HG03457 (cell line): ENCODE measurements at regions not wholly inside any gene's neighbourhood (a gene's known extent, or its start where the extent isn't known, plus 50 kb on each side); places are given as distances from the start of the nearest gene placed in this dataset.
"Not testable (repeated sequence)": the region's sequence is repeated elsewhere in the genome, so short reads cannot be mapped to it uniquely, and the experiment has no call there.

Experiments used
- ATAC-seq: cut with Tn5 transposase; IDR thresholded peaks from one replicate; pipeline ENCODE4 v1.9.1; 2021; ENCODE audit warnings: moderate number of reproducible peaks; ENCODE audit not compliant: unreplicated experiment

DNA sequence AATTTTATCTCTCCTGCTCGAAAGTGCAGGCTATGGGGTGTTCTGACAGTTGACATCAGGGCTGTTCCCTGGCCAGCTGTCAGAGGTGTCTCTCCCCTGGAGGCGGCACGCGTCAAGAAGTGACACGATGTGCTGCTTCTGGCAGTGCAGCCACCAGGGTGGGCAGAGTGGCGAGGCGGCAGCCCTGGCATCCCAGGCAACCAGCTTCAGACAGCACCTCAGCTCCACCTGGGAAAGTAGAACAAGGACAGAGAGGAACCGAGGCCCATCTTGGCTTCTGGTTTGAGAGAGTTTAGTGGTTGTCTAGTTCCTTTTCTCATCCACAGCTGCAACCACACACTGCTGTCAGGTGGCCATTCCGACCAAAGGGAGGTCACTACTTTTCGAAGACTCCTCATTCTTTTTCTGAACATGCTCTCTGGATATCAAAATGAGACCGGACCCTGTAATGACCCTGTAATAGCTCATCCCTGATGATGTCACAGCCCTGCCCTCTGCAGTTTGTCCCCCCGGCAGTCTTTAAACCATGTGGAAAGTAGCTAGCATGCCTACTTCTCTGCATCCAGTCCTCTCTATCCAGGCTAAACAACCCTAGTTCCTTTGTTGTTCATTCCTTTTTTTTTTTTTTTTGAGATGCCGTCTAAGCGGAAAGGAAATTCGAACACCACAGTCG lies 381.0 kb upstream of the NRP1 start:
- ATAC-seq = no peak

DNA sequence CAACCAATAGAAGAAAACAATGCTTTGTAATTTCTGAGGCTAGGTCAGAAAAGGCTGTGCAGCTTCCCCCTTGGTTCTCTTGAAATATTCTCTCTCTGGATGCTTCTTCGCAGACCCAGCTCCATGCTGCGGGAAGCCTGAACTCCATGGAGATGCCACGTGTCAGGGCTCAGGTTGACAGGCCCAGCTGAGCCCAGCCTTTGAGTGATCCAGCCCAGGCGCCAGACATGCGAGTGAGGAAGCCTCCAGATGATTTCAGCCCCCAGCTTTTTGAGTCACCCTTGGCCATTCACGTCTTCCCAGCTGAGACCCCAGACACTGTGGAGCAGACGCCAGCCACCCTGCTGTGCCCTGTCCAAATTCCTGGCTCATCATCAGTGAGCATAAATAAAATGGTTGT lies 378.4 kb upstream of the NRP1 start:
- ATAC-seq = no peak

DNA sequence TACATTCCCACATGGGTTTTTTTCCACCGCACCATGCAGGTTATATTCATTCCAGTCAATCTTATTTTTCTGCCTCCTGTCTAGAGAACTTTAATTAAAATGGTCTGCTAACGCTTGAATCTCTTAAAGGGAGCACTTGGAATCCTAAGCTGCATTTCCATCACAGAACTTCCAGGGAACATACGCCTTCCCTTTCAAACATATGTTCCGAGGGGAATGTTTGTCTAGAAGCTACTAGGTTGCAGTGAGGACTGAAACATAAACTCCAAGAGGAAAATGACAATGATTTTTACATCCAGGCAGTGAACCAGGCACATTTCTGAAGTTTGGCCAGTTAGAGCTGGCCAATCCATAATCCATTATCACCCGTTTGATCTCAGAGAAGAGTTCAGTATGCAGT lies 375.5 kb upstream of the NRP1 start:
- ATAC-seq = no peak

DNA sequence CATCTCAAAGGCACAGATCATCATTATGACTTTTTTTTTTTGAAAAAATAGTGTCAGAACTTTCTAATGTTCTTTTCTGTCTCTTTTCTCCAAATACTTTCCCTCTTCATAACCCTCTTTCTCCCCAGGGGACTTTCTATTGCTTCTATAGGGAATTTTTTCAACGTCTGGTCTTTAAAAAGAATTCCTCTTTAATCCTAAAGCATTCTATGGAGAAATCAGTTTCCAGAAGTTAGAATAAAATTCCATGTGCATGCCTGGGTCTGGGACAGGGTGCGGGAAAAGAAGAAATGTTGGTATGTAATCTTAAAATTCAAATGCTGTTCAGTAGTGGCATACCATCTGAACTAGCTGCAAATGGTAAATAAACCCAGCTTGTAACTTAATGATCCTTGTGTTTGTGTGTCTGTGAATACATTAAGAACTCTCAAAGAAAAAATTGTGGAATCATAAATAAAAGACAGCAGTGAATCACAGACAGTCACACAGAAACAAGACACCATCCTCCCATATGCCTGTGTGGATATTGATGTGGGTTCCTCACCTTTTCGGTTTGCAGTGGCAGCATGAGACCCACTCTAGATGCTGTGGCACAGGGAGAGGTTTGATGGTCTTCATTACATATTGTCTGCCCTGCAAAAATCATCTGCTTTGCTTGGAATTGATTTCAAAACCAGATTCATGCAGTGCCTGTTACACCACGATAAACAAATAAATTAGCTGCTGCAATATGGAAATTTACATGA lies 374.7 kb upstream of the NRP1 start:
- no peak for ATAC-seq

DNA sequence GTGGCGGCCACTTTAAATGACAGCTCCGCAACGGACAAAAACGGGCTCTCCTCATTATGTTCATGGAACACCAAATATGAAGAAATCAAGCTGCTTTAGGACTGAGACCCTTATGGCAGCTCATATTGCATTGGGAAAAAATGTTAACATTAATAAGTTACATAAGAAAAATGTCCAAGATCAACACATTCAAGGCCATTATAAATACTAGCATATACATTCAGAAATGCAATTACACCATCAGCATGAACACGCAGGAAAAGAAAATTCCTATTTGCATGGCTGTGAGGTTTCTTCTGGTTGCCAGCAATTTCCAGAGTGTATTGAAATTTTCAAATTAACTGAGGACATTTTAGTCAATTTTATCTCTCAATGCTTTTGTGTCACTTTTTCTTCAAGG lies 374.1 kb upstream of the NRP1 start:
- ATAC-seq = no peak

DNA sequence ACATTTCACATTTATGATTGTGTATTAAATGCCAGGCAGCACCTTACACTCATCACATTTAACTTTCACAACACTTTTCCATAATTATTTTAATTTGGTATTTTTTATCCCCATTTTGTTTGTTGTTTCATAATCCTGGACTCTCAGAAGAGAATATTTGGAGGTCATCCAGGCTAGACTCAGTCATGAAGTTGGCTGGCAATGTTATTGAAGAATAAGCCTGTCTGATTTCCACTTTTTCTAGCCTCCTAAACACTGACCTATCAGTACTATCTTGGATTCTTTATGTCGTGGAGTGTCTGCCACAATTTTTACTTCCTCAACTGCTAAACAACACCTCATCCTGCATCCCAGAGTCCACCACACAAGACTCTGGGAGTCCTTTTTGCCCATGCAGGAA lies 372.3 kb upstream of the NRP1 start:
- ATAC-seq = no peak

DNA sequence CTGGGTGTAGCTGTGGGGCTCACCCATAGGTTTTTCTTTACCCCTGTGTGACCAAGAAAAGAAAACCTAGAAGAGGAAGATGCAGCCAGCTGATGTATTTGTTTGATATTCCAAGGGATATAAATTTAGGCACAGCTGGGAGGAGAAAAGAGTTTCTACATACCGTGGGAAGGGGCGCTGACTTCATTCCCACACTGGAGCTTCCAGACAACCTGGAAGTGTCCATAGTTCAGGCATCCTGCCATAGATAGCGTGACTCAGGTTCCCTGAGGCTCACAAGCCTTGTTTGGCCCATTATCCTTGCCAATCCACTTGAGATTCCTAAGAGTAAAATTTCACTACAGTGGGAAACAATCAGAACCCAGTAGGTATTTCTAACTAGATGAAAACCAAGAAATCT lies 371.7 kb upstream of the NRP1 start:
- ATAC-seq = no peak

DNA sequence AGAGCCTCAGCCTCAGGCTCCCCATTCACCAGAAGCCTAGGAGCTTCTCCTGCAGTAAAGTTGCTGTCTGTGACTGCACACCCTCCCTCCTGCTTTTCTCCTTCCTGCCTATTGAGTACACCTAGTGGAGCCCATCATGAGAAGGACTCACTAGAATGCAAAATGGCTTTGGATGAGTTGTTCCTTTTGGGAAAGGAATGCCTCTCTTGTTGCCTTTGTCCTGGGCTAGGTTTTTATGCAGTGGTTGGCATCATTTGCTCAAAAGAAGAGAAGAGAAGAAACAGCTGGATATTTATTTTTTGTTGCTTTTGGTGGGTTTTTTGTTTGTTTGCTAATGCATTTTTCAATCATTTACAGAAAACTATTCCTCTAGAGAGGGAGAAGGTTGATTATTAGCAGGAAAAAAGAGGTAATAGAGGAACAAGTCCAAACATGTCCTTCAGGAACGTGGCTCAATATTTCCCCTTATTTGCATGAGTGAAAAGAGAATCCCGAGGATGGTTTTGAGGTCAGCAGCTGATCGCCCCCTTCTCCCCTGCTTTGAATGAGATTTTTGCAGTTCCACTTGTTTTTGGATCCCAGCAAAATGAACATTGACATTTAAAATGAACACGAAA lies 369.9 kb upstream of the NRP1 start:
- no peak for ATAC-seq

DNA sequence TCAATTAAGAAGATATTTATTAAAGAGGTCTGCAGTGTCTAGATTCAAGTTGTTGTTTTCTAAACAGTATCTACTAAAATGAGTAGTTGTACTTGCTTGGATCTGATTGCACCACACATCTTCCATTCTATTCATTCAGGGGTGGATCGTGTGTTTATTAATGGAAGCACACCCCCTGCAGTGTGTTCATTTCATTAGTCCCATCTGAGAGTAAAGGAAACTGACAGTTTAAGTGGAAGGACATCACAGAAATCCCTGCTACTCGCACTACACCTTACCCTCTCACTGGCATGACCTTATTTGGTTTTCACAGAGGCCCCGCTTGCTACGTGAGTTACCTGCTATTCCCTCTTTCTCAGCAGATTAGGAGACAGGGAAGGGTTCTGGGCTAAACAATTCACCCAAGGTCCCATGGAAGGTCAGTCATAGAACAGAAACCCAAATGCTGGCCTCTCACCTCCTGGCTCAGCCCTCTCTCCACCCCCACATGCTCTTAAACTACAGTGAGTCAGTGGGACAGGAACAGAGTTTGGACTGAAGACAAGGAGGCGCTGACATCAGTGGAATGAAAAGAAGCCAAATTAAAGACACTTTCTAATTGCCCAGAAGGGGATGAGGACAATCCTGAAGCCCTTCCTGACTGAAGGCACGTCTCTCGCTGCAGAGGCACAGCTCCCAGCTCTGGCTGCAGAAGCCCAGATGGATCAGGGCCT lies 369.2 kb upstream of the NRP1 start:
- no peak for ATAC-seq

DNA sequence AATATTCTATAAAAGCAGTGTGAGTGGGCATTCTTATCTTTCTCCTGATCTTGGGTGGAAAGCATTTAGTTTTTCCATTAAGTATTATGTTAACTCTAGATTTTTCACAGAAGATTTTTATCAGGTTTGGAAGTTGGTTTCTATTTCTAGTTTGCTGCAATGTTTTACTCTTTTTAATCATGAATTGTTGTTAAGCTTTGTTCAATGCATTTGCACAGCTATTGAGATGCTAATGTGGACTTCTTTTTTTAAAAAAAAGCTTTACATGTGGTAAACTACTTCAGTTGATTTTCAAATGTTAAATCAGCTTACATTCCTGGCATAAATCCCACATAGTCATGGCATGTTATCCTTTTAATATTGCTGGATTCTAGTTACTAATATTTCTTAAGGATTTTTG lies 363.6 kb upstream of the NRP1 start:
- no peak for ATAC-seq

DNA sequence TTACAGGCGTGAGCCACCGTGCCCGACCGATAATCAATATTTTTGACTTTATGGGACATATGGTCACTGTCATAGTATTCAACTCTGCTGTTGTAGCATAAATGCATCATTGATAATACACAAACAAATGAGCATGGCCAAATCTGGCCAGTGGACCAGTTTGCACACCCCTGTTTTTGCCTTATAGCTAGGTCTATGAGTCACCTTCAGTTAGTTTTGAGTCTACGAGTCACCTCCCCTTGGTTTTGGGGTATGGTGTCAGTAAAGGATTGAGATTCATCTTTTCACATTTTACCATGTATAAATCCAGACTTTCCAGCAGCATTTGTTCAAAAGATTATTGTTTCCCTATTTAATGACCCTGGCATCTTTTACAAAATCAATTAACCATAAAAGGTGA lies 362.5 kb upstream of the NRP1 start:
- no peak for ATAC-seq

DNA sequence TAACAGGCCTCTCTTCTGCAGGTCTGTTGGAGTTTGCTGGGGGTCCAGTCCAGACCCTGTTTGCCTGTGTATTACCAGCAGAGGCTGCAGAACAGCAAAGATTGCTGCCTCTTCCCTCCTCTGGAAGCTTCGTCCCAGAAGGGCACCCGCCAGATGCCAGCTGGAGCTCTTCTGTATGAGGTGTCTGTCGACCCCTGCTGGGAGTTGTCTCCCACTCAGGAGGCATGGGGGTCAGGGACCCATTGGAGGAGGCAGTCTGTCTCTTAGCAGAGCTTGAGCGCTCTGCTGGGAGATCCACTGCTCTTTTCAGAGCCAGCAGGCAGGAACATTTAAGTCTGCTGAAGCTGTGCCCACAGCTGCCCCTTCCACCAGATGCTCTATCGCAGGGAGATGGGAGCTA lies 361.1 kb upstream of the NRP1 start:
- no peak for ATAC-seq

DNA sequence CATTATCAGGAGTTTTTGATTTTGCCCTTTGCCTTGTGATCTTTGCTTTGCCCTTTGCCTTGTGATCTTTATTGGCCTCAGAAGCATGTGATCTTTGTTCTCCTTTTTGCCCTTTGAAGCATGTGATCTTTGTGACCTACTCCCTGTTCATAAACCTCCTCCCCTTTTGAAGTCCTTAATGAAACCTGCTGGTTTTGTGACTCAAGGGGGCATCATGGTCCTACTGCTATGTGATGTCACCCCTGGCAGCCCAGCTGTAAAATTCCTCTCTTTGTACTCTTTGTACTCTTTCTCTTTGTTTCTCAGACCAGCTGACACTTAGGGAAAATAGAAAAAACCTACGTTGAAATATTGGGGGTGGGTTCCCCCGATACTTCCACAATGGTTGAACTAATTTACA lies 356.1 kb upstream of the NRP1 start:
- ATAC-seq = not testable (repeated sequence)

DNA sequence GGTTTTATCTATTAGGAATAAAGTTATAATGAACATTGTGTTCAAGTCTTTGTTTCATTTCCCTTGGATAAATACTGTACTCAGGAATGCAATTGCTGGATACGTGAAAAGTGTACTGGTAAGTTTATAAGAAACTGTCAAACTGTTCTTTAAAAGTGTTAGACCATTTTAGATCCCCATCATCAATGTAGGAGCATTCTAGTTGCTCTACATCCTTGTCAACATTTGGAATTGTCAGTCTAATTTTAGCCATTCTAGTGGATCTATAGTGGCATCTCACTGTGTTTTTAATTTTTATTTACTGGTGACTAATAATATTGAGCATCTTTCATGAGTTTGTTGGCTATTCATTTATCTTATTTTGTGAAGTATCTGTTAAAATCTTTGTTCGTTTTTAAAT lies 354.0 kb upstream of the NRP1 start:
- no peak for ATAC-seq

DNA sequence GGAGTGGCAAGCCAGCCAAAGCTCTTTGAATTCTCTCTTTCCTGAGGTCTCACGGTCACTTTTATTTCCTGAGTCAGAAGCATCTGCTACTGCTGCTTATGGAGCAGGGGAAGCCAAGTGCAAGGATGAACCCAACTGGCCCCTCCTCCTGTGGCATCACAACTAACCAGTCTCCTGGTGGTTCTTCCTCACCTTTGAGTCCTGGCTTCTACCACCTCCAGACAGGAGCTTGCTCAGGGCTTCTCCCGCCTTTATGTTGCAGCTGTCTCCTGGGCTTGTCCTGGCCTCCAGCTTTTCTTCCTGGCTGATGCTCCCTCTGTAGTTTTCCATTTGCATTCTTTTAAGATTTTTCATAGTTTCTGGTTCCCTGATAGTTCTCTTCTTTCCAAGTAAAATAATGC lies 349.7 kb upstream of the NRP1 start:
- ATAC-seq = no peak

DNA sequence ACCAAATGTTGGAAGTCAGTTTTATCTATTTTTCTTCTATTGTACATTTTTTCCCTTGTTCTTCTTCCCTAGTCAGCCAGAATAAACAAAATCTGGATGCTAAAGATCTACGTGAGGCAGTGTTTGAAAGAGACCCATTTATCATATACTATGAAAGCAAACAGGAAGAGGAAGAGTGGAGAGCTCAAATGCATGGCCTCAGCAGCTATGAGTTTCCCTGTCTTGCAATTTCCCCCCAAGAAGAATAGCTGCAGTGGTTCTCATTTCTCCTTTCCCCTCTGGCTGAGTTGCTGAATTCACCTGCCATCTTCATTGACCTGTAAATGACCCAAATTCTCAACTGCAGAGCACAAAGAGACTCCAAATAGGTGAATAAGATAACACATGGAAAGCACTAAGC lies 347.1 kb upstream of the NRP1 start:
- ATAC-seq = no peak

DNA sequence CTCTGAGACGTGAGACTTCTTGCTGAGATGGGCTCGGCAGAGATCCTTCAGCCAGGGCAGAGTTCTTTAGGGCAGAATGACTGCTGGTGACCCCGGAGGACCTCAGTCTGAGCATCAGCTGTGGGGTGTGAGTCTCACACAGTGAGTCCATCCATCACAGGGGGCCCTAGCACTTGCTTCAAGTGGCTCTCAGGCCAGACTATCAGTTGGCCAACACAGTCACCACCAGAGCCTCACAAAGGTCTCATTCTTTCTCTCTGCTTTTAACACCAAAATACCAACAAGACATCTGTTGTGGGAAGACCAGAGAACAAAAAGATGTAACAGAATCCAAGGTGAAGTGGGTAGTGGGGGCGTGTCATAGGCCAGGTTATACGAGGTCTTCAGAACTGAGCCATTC lies 345.6 kb upstream of the NRP1 start:
- ATAC-seq = no peak

DNA sequence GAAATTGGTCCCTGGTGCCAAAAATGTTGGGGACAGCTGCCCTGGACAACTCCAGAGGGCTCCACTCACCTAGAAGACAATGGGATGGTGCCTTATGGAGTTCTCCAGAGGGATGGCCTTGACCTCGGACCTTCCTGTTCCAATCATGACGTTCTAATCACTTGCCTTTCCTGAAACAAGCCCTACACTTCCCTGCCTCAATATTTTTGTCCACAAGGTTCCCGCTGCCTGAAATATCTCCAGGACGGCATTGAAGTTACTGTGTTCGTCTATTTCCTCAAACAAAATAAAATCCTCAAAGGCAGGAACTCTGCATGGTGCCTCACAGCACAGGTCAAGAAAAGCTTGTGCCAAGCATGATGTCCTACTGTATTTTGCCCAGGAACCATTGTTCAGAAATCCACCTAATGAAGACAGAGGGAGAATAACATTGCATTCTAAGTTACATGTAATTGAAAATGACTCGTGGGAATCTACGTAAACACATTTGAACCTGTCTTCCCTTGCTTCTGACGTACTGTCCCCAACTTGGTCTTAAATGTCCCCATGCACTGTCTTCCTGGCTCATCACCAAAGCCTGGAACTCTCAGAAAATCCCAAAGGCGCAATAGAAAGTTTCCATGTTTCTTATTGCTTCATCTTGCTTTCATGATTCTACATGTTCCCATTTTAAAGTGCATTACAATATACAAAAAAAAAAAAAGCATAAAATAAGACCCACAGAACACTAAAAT lies 342.3 kb upstream of the NRP1 start:
- ATAC-seq = no peak

DNA sequence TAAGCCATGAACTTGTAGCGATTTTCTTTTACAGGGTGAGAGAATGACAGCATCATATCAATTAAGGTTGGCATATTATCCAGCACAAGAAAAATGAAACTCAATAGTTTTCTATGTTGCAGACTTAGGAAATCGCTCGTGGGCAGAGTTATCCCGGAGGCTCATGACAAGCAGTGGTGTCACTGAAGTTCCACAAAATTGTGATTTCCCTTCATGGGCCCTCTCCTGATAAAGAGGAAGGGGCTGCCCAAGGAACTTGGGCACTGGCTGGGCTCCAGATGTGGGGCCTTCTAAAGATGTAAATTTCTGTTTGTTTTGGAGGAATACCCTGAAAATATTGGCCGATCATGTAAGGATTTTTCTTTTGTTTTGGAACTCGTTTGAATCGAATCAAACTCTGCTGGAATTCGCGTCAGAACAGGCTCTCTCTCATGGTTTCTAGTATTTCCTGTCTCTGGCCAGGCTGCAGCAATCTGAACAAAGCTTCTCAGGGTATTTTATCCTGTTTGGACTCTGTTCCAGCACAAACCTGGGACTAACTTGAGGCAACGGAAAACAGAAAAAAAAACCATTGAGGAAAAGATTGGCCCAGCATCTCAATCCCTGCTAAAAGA lies 340.6 kb upstream of the NRP1 start:
- no peak for ATAC-seq

DNA sequence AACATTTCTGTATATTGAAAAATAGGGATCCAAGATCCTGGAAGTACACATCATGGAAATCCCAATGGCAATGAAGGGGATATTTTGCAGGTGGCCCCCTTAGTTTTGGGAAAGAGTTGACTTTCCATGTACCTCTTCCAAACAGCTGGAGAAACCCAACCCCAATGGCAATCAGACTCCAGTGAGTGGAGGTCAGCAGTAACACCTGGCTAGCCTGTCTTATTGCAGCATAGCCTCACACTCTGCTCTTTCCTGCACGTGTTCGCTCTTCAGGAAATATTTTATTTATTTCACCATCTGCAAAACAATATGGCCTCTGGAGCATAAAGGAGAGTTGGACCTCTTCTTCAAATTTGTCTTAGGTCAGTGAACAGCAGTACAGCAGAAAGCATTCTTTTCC lies 340.0 kb upstream of the NRP1 start:
- no peak for ATAC-seq
